ENCODE measurements at regions not wholly inside any gene's neighbourhood (a gene's known extent, or its start where the extent isn't known, plus 50 kb on each side); places are given as distances from the start of the nearest gene placed in this dataset.
"Not testable (repeated sequence)": the region's sequence is repeated elsewhere in the genome, so short reads cannot be mapped to it uniquely, and the experiment has no call there.

DNA sequence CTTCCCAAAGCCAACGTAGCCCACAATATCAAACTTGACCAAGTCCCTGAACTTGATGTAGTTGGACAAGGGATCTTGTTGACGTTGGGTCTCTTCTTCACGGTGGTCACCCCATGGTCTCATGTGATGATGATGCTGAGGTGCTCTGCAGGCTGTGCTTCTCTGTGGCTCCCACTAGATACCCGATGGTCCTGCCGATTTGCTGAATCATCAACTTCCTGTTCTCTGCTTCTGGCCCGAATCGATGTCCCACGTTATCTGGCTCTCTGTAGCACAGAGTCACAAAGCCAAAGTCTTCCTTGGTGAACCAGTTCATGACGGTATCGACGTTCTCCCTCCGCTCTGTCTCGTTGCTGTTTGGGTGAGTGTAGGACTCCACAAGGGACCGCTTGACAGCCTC, 201.0 kb downstream of the ADRA2C start:
- not testable (repeated sequence) for ATAC-seq

DNA sequence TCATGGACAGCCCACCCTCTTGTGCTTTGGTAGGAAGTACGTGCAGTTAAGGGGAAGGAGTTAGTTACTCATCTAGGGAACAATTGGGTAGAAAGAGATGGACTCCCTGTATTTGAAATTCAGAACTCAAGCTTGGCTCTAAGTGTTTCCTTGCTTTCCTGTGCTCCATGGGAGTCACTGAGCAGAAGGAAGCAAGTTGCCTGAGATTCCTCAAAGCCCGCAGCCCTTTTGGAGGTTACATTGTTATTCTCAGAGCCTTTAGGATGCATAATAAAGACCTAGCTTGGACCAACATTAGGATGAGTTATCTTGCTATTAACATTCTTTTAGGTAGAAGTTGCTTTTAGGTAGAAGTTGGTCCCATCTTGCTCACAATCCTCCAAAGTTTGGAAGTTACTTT, 206.4 kb downstream of the ADRA2C start:
- ATAC-seq = not testable (repeated sequence)

DNA sequence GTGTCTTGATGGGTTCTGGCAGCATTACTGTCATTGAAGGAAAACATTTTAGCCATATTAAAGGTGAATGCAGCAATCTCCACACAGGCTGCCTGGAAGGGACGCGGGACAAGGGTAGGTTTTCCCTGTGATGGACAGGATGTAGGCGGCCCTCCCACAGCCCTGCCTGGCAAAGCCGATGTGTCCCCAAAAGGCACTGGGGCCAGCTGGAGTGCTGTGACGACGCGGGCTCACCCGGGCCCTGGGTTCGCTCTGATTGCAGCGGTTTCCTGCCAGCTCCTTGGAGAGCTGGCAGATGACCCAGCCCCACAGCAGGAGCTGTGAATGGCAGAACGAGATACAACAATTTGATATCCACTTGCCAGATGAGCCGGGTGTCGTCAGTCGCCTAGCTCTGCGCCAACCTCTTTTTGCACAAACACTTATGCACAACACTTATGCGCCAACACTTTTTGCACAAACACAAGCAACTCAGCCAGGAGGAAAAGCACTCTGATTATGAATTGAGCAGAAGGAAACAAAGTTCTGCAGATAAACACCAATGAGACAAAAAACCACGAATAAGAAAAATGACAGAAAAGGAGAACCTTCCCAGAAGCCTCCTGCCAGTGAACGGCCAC, 207.5 kb downstream of the ADRA2C start:
- ATAC-seq = not testable (repeated sequence)

DNA sequence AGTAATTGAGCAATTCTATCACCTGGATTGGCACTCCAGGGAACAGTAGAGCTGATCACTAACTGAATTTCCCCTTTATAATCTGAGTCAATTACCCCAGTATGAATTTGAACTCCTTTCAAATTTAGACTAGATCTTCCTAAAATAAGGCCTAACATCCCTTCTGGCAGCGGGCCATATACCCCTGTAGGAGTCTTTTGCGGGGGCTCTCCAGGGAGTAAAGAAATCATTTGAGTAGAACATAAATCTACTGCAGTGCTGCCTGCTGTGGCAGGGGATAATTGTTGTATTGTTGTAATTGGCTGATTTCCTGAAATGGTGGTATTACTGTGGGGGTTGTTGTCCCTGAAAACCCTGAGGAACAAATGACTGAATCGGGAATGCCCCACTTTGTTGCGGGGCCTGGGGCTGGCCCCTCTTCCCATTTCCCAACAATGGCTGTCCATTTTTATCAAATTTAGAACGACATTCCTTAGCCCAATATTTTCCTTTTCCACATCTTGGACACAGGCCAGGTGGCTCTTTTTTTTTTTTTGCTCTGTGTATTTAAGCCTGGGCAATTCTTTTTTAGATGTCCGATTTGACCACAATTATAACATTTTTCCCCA, 217.4 kb downstream of the ADRA2C start:
- not testable (repeated sequence) for ATAC-seq

DNA sequence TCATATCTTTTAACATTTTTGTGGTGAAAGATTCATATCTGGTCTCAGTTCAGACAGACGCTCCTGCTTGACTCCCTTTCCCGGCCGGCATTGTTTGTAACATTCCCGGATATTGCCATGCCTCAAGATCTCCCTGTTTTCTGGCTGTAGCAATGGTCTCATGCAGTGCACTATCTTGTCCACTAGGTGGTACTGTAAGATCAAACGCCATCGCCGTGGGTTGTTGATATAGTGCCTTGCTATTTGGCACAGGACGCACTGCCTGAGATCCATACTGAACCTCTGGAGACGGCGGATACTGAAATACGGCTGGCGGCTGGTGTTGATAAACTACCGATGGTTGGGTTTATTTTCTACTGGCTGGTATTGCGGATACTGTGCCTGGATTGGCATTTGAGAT, 218.6 kb downstream of the ADRA2C start:
- ATAC-seq = not testable (repeated sequence)

DNA sequence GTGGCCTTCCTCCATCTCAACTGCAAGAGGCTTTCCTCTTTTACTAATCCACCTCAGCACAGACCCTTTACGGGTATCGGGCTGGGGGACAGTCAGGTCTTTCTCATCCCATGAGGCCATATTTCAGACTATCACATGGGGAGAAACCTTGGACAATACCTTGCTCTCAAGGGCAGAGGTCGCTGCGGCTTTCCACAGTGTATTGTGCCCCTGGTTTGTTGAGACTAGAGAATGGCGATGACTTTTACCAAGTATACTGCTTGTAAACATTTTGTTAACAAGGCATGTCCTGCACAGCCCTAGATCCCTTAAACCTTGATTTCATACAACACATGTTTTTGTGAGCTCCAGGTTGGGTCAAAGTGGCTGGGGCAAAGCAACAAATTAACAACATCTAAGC, 220.2 kb downstream of the ADRA2C start:
- ATAC-seq = not testable (repeated sequence)

DNA sequence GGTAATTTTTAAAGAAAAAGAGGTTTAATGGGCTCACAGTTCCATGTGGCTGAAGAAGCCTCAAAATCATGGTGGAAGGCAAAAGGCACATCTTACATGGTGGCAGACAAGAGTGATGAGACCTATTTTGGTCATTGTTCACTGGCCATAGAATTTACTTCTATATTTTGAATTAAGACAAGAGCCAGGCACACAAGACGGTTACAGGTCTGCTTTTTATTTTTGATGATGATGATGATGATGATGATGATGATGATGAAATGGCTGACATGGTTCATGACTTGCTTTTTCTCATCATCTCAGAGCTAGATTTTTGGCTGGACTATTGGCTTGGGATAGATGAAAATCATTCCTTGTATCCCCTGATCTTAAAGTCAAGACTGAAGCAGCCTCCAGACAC, 229.3 kb downstream of the OTOP1 start:
- ATAC-seq = not testable (repeated sequence)

DNA sequence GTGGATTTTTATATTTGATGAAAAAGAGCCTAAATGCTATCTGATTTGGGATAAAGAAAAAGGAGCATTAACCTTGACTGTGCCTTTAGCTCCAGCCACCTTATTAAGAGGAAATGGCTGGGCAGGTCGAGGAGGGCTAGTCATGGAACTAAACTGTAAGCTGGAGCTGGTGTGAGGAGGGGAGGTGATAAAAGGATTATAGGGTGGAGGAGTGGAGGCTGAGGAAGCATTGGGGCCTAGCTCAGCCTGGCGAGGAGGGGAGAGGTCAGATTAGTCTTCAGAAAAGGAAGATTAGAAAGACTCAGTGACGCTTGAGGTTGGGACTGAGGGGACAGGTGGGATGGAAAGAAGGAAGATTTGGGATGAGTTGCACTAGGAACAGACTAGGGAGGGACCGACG, 222.7 kb downstream of the OTOP1 start:
- not testable (repeated sequence) for ATAC-seq

DNA sequence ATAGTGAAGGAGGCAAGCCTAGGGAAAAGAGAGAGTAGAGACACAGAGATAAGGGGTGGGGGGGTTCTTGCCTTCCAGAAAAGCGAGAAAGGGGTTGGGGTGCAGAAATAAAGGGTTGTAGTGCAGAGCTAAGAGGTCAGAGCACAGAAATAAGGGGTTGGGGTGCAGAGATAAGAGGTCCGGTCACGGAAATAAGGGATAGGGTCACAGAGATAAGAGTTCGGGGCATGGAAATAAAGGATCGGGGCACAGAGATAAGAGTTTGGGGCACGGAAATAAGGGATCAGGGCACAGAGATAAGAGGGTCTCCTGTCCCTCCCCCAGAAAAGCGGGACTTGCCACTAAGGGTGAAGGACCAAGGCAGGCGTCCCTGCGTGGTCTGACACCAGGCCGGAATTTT, 222.0 kb downstream of the OTOP1 start:
- ATAC-seq = not testable (repeated sequence)

DNA sequence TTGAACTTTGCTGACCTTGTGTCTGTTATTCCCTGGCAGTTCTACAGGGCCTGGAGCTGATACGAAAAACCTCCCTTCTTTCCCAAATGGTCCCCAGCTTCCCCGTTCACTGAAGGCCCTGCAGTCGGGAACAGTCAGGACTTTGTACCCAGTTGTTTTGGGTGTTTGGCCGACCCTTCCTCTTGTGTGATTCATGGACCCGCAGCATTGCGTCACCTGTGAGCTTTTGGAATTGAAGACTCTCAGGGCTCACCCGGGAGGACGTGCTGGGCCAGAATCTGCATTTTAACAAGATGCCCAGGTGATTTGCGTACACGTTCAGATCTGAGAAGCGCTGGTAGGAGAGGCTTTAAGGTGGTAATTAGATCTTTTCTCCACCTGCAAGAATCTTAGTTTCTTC, 220.4 kb downstream of the OTOP1 start:
- not testable (repeated sequence) for ATAC-seq

DNA sequence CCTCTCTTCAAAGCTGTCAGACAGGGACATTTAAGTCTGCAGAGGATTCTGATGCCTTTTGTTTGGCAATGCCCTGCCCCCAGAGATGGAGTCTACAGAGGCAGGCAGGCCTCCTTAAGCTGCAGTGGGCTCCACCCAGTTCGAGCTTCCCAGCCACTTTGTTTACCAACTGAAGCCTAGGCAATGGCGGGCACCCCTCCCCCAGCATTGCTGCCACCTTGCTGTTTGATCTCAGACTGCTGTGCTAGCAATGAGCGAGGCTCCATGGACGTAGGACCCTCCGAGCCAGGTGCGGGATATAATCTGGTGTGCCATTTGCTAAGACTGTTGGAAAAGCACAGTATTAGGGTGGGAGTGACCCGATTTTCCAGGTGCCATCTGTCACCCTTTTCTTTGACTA, 207.7 kb downstream of the OTOP1 start:
- ATAC-seq = not testable (repeated sequence)

DNA sequence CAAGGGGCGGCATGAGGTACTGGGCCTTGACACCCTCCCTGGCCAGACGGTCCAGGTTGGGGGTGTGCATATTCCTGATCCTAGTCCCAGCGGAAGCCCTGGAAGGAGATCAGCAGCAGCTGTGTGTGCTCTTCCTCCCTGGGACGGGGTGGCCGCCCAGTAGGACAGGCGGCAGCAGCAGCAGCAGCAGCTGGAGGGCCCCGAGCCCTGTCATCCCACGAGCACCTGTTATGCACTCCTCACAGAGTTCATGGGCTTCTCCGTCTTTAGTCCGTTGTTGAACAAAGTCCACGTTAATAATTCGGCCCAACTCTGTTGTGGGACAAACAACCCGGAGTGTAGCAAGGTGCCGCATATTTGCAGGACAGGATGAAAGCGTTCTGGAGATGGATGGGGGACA, 205.6 kb downstream of the OTOP1 start:
- ATAC-seq = not testable (repeated sequence)

DNA sequence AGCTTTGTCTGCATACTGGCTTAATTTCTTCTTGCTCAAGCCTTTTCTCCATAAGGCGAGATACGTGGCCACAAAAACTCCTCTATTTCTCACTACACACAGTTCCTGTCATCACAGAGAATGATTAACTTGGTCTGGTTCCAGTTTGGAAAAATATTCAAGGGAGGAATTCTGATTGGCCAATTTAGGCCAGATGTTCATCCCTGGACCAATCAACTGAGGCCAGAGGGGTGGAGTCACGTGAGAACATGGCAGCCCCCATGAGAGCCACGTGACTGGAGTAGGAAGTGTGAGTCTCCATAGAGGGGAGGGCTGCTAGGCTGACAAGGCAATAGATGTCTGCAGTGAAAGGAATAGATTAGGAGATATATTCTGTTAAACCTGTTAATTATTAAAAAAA, 200.0 kb downstream of the OTOP1 start:
- not testable (repeated sequence) for ATAC-seq

DNA sequence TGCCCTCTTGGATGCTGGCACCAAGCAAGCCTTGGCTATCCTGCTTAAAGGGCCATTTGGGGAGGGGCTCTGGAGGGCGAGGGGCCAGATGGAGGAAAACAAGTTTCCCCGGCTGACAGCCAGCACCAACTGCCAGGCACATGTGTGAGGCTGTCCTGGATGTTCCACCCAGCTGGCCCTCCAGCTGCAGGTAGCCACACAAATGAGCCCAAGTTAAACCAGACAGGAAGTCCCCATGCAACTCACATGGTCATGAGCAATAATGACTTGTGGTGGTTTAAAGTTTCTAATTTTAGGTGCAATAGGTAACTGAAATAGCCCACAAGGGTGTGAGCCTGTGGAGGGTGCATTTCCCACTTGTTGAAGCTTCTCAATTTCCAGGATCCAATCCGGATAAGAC, 198.0 kb downstream of the OTOP1 start:
- not testable (repeated sequence) for ATAC-seq

DNA sequence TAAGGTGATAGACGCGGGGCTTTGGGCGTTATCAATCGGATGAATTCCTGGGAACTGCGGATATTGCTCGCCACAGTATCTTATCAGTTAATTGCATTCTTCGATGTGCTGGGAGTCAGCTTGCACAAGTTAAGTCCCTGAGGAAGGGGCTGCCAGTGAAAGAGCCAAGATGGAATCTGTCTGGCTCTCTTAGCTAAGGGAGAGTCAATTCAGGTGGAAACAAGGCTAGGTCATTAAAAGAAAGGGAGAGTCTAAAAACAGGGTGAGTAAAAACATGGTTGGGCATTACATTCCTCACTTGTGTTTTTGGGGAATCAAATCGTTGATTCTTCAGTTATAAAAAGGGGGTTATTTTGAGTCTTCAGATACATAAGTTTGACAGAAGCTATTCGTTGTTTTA, 196.2 kb downstream of the OTOP1 start:
- ATAC-seq = not testable (repeated sequence)

DNA sequence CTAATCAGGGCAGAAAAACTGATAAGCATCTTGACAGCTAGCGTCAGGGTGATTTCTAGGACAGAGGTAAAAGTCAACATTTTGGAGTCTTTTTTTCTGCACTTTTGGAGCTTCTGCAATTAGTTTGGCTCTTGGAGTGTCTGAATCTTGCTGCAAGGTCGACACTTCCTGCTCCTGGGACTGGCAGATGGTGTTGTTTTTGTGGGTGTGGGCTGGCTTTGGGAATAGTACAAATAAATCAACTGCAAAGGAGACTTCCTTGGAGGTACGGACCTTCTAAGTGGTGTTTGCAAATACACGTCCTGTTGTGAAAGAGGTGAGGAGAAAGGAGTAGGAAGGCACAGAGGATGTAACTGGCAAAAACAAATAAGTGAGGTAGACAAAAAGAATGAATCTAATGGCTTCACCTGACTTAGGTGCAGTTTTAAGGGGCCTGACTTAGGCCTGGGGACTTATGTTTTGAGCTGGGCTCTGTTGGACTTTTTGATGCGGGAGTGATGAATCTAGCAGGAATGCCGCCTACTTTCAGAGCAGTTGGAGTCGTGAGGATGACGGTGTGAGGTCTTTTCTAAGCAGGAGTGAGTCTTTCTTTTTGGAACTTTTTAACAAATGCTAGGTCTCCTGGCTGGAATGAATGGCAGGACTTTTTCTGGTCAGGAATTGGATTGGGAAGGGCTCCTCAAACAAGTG, 195.1 kb downstream of the OTOP1 start:
- not testable (repeated sequence) for ATAC-seq

DNA sequence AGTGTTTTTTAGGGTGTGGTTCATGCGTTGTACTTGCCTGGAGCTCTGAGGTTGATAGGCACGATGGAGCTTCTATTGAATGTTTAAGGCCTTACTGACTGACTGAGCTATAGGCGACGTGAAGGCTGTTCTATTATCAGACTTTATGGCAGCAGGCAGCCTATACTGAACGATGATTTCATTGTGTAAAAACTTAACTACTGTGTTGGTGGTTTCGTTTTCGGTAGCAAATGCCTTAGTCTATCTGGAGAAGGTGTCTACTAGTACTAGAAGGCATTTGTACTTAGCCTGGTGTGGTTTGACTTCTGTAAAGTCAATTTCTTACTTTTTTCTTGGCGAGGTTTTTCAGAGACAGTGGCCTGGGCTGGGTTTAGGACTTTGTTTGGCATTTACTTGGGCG, 194.4 kb downstream of the OTOP1 start:
- not testable (repeated sequence) for ATAC-seq

DNA sequence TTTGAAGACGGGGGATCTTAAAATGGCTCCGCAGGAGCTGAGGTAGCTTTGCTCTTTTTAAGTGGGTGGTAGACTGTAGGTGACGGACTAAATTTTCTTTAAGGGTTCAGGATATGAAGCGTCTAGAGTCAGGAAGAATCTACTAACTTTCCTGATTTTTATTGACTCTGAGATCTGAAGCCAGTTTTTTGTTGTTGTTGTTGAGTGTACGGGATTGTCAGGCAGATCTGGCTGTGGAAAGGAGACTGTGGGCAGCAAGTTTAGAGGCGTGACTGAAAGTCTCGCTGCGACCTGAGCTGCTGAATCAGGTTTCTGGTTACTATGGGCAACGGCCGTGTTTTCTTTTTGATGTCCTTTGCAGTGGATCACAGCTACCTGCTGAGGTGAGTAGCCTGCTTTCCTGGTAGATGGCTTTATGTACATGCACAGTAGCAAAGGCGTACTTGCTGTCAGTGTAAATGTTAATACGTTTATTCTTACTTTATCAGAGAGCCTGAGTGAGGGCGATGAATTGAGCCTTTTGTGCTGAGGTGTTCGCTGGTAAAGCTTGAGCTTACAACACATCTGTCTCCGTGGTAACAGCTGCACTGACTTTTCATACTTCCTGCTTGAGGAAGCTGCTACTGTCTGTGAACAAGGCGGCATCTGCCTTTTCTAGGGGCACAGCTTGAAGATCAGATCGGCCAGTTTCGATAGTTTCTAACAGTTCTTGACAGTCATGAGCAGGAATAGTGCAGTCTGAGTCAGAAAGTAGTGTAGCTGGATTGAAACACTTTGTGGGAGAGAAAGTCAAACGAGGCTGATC, 193.7 kb downstream of the OTOP1 start:
- ATAC-seq = not testable (repeated sequence)

DNA sequence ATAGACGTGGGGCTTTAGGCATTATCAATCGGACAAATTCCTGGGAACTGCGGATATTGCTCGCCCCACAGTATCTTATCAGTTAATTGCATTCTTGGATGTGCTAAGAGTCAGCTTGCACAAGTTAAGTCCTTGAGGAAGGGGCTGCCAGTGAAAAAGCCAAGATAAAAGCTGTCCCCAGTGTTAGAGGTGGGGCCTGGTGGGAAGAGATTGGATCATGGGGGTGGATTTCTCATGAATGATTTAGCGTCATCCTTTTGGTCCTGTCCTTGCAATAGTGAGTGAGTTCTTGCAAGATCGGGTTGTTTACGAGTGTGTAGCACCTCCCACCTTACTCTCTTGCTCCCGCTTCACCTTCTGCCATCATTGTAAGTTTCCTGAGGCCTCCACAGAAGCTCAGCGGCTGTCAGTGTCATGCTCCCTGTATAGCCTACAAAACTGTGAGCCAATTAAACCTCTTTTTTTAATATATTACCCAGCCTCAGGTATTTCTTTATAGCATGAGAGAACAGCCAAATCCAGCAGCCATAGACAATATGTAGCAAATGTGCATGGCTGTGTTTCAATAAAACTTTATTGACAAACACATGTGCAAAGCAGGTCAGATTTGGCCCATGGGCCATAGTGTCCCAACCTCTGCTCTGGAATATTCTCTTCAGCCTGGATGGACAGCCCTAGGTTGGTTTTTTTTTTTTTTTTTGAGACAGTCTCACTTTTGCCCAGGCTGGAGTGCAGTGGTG, 189.2 kb downstream of the OTOP1 start:
- not testable (repeated sequence) for ATAC-seq

DNA sequence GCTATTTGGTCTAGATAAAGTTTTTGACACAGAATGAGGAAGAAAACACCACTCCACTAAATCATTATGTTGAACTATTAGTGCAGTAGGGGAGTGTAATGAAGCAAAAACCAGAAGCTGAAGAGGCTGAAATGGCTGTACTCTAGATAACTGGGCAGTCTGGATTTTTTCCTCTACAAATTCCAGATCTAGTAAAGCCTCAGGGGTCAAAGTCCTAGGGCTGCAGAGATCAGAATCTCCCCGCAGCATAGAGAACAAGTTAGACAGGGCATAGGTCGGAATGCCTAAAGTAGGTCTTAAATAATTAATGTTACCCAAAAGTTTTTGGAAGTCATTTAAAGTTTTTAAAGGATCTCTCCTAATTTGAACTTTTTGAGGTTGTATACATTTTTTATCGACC, 180.9 kb downstream of the OTOP1 start:
- ATAC-seq = not testable (repeated sequence)

DNA sequence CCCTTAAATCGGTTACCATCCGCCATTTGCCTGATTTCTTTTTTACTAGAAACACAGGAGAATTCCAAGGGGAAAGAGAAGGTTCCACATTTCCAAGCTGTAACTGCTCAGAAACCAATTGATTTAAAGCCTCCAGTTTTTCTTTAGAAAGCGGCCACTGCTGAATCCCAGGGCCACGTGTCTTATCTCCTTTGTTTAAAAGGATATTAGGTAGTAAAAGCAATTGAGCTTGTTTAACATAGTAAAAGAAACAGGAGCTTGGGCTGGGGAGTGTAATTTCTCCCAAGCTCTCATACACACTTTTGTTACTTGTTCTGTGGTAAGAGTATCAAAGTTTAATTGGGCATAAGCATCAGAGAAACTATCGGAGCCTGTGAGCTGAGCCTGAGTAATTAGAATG, 180.0 kb downstream of the OTOP1 start:
- ATAC-seq = not testable (repeated sequence)

DNA sequence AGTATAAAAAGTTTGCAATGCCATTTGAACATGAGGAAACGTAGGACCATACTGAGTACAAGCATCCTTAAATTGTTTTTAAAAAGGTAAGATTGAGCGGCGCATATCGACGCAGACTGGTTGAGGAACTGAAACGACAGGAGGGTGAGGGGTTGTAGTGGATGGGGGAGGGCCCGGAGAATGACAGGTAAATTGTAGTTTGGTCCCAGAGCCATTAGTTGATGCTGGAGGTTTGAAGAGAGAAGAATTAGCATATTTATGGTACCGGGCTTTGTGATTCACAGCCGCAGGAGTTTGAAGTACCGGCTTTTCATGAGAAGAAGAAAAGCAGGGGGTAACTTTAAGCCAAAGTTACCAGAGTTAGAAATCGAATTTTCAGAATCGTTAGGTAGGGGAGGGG, 179.5 kb downstream of the OTOP1 start:
- not testable (repeated sequence) for ATAC-seq
